ENCODE measurements at regions not wholly inside any gene's neighbourhood (a gene's known extent, or its start where the extent isn't known, plus 50 kb on each side); places are given as distances from the start of the nearest gene placed in this dataset.

- Histone ChIP-seq H4K5ac (ENCODE audit: insufficient read length, low read depth, low read length) (no peak overlapping the region), H3K27me3 (ENCODE audit: insufficient read depth, low read length) (no peaks in the 10 kb centered on the region), H3K27ac (ENCODE audit: insufficient read length, low read depth, low read length) (no peak overlapping the region), H2BK20ac (ENCODE audit: low read depth, low read length, poor library complexity, severe bottlenecking) (no peak overlapping the region), H3K23ac (ENCODE audit: insufficient read length, low read depth, low read length) (no peak overlapping the region), H2AK5ac (ENCODE audit: insufficient read length, low read length) (no peak overlapping the region), H3K56ac (ENCODE audit: insufficient read length, low read depth, low read length) (no peak overlapping the region), H2BK12ac (ENCODE audit: insufficient read length, low read depth, low read length) (no peak overlapping the region), H4K91ac (ENCODE audit: insufficient read length, low read depth, low read length) (no peak overlapping the region), H3K79me1 (ENCODE audit: insufficient read depth, low read depth, low read length, poor library complexity, severe bottlenecking) (no peaks in the 10 kb centered on the region), H3K79me2 (ENCODE audit: insufficient read depth, low read length) (no peaks in the 10 kb centered on the region), H2BK5ac (ENCODE audit: insufficient read length, low read length) (no peak overlapping the region), H3K14ac (ENCODE audit: insufficient read depth, low read length) (no peak overlapping the region), H3T11ph (ENCODE audit: low read length) (no peak overlapping the region), H3K4me2 (ENCODE audit: insufficient read depth, insufficient read length, low read length) (no peak overlapping the region), H3K18ac (ENCODE audit: insufficient read length, low read depth, low read length) (no peak overlapping the region), H2BK15ac (ENCODE audit: low read depth, low read length) (no peak overlapping the region), H3K23me2 (ENCODE audit: insufficient read length, low read depth, low read length, poor library complexity, severe bottlenecking) (no peaks in the 10 kb centered on the region), H3K4me1 (ENCODE audit: insufficient read depth, low read length) (0 out of 2 replicates have a peak, but pooled peaks cover 1% of the 10 kb centered on the region), H3K9me3 (ENCODE audit: control insufficient read depth, low read depth, low read length) (no peaks in the 10 kb centered on the region), H2AFZ (ENCODE audit: low read length) (no peak overlapping the region), H4K20me1 (ENCODE audit: control insufficient read depth, insufficient read depth, insufficient read length) (no peaks in the 10 kb centered on the region), H2BK120ac (ENCODE audit: low read depth, low read length, poor library complexity, severe bottlenecking) (no peak overlapping the region), H3K4ac (ENCODE audit: low read depth, low read length) (no peak overlapping the region), H3K9ac (ENCODE audit: extremely low read depth, insufficient read length, low read length) (no peak overlapping the region), H4K8ac (replicated peaks; ENCODE audit: insufficient read length, low read depth, low read length) (no peak overlapping the region)
- no peak for DNase-seq
- Mint-ChIP-seq H3K4me1 (peaks cover 3 to 11% of the 10 kb centered on the region in 2 experiments; a peak in 3 of 4 replicates), H3K27ac (no peak overlapping the region), H3K27me3 (ENCODE audit: low read depth) (no peaks in the 10 kb centered on the region), H3K36me3 (ENCODE audit: insufficient read depth in 1 of 3, low read depth in 3 of 3) (no peaks in the 10 kb centered on the region), H3K4me3 (no peak overlapping the region), H3K9me3 (no peaks in the 10 kb centered on the region)
- no CpG with 5 or more reads among the region's 4 CpGs for WGBS (ENCODE audit: extremely low coverage, insufficient read length, low lambda C conversion rate)
- TF ChIP-seq, protein P1, sequence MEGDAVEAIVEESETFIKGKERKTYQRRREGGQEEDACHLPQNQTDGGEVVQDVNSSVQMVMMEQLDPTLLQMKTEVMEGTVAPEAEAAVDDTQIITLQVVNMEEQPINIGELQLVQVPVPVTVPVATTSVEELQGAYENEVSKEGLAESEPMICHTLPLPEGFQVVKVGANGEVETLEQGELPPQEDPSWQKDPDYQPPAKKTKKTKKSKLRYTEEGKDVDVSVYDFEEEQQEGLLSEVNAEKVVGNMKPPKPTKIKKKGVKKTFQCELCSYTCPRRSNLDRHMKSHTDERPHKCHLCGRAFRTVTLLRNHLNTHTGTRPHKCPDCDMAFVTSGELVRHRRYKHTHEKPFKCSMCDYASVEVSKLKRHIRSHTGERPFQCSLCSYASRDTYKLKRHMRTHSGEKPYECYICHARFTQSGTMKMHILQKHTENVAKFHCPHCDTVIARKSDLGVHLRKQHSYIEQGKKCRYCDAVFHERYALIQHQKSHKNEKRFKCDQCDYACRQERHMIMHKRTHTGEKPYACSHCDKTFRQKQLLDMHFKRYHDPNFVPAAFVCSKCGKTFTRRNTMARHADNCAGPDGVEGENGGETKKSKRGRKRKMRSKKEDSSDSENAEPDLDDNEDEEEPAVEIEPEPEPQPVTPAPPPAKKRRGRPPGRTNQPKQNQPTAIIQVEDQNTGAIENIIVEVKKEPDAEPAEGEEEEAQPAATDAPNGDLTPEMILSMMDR (conservative IDR thresholded peaks at IDR 0.05): no peak
Measured at GRCh38 chr9:117825609-117826347, 121.6 kb downstream of the TLR4 start.

Data from H9 (cell line).